ENCODE measurements at regions not wholly inside any gene's neighbourhood (a gene's known extent, or its start where the extent isn't known, plus 50 kb on each side); places are given as distances from the start of the nearest gene placed in this dataset.

DNA sequence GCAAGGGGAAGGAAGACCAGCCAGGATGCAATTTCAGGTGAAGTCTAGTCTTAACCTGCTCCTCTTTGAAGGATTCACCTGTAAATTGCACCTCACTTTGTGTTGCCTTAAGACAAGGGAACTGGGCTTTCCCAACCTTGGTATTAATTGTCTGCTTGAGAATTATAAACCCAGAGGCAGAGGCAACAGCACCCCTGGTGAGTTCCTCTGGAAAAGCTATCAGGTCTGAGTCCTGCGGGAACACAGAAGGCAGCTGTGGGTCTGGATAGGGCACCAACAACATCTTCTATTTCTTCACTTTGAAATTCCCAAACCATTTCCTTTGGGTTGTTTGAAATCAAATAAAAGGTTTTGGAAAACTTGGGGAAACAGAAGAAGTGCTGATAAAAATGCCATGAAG lies 109.2 kb upstream of the NPY2R start:
- TF ChIP-seq GATA2 (IDR thresholded peaks at IDR 0.05; ENCODE audit: low read depth, low read length) (no peak), GATA3 (IDR thresholded peaks at IDR 0.05; ENCODE audit: low read depth, low read length) (no peak)

All from SH-SY5Y (cell line).